ENCODE measurements at regions not wholly inside any gene's neighbourhood (a gene's known extent, or its start where the extent isn't known, plus 50 kb on each side); places are given as distances from the start of the nearest gene placed in this dataset.

DNA sequence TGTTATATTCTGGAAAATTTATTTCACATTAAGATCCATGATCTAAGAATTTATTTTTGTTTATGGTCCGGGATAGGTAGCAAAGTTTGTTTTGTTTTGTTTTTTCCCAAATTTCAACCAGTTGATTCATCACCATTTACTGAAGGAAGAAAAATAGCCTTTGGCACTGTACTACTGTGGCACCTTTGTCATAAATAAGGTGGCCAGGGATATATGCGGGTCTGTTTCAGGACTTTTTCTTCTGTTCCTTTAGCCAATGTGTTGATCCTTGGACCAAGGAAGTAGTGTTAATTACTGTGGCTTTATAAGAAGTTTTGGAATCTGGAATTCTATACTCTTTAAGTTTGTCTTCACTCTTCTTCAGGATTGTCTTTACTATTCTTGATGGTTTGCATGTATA is 171.7 kb downstream of the FAXC start:
- H3K4me2 ChIP-seq (ENCODE audit: low read length) = no peak overlapping the region

DNA sequence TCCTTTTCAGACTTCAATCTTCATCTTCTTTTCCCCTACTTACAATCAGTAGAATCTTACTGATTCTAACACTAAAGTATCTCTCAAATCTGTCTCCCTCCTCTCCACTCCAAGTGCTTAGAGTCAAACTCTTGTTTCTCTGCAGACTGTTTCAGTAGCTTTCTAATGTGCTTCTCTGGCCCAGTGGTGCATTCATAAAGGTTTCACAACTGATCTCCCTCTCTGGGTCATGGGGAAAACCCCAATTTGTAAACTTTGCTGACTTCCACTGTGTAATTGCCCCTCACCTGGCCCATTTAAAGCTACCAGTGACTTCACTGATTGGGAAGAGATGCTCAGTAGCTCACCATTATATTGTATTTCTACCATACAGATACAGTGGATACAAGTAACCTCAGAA is 183.6 kb downstream of the FAXC start:
- H3K27me3 ChIP-seq (ENCODE audit: low read depth, low read length) = no peaks in the 10 kb centered on the region
- no peaks in the 10 kb centered on the region for H3K79me2 ChIP-seq (ENCODE audit: low read length)
- H3K9ac ChIP-seq (ENCODE audit: low read length) = no peak overlapping the region
- no peak overlapping the region for H3K4me3 ChIP-seq (ENCODE audit: low read length)
- no peak for TF ChIP-seq EZH2phosphoT487 (IDR thresholded peaks at IDR 0.05; ENCODE audit: low read depth)
- TF ChIP-seq, protein P1, sequence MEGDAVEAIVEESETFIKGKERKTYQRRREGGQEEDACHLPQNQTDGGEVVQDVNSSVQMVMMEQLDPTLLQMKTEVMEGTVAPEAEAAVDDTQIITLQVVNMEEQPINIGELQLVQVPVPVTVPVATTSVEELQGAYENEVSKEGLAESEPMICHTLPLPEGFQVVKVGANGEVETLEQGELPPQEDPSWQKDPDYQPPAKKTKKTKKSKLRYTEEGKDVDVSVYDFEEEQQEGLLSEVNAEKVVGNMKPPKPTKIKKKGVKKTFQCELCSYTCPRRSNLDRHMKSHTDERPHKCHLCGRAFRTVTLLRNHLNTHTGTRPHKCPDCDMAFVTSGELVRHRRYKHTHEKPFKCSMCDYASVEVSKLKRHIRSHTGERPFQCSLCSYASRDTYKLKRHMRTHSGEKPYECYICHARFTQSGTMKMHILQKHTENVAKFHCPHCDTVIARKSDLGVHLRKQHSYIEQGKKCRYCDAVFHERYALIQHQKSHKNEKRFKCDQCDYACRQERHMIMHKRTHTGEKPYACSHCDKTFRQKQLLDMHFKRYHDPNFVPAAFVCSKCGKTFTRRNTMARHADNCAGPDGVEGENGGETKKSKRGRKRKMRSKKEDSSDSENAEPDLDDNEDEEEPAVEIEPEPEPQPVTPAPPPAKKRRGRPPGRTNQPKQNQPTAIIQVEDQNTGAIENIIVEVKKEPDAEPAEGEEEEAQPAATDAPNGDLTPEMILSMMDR (IDR thresholded peaks at IDR 0.05; ENCODE audit: low read depth, low read length) = no peak
- H3K4me2 ChIP-seq (ENCODE audit: low read length) = peak overlapping the region; percentile 41; the same call in 1 of the 2 replicates
- no peaks in the 10 kb centered on the region for H3K36me3 ChIP-seq (replicated peaks; ENCODE audit: low read depth, low read length)
- no peaks in the 10 kb centered on the region for H3K9me3 ChIP-seq (ENCODE audit: insufficient read depth, low read length)
- H3K27ac ChIP-seq (ENCODE audit: low read length) = no peak overlapping the region; the same call in 1 of the 2 replicates
- H2AFZ ChIP-seq (ENCODE audit: low read depth, low read length) = no peak overlapping the region
- no peaks in the 10 kb centered on the region for H4K20me1 ChIP-seq (ENCODE audit: insufficient read depth, low read length)
- peaks cover 10% of the 10 kb centered on the region for H3K4me1 ChIP-seq (ENCODE audit: low read length)

More for the DNA sequence above, 171.7 kb downstream of the FAXC start:
- Histone ChIP-seq H3K27ac (ENCODE audit: low read length) (no peak overlapping the region), H4K20me1 (ENCODE audit: insufficient read depth, low read length) (no peaks in the 10 kb centered on the region), H3K4me3 (ENCODE audit: low read length) (no peak overlapping the region), H2AFZ (ENCODE audit: low read depth, low read length) (no peak overlapping the region), H3K36me3 (replicated peaks; ENCODE audit: low read depth, low read length) (no peaks in the 10 kb centered on the region), H3K9me3 (ENCODE audit: insufficient read depth, low read length) (no peaks in the 10 kb centered on the region), H3K27me3 (ENCODE audit: low read depth, low read length) (no peaks in the 10 kb centered on the region), H3K9ac (ENCODE audit: low read length) (no peak overlapping the region), H3K79me2 (ENCODE audit: low read length) (no peaks in the 10 kb centered on the region), H3K4me1 (ENCODE audit: low read length) (no peaks in the 10 kb centered on the region)
- TF ChIP-seq EZH2phosphoT487 (IDR thresholded peaks at IDR 0.05; ENCODE audit: low read depth) = no peak
- TF ChIP-seq, protein P1 (IDR thresholded peaks at IDR 0.05; ENCODE audit: low read depth, low read length) = no peak

DNA sequence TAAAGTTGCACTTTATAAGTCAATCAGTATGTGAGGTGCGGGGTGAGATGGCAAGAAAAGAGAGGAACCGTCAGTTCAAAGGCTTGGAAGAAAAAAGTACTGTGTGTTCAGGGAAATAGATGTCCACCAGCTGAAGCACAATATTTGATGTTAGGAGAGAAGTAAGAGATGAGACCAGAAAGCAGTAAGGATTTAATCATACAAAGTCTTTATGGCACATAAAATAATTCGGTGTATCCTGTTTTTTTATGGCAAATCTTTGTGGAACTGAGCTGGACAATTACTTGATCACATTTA is 197.2 kb downstream of the FAXC start:
- Histone ChIP-seq H3K4me3 (ENCODE audit: low read length) (no peak overlapping the region), H3K4me2 (ENCODE audit: low read length) (0 out of 2 replicates have a peak overlapping the region, but pooled peaks have one; percentile 18), H3K27ac (ENCODE audit: low read length) (no peak overlapping the region), H3K9me3 (ENCODE audit: insufficient read depth, low read length) (no peaks in the 10 kb centered on the region), H3K79me2 (ENCODE audit: low read length) (no peaks in the 10 kb centered on the region), H2AFZ (ENCODE audit: low read depth, low read length) (no peak overlapping the region), H3K36me3 (replicated peaks; ENCODE audit: low read depth, low read length) (no peaks in the 10 kb centered on the region), H3K27me3 (ENCODE audit: low read depth, low read length) (no peaks in the 10 kb centered on the region), H3K9ac (ENCODE audit: low read length) (no peak overlapping the region), H3K4me1 (ENCODE audit: low read length) (no peaks in the 10 kb centered on the region), H4K20me1 (ENCODE audit: insufficient read depth, low read length) (no peaks in the 10 kb centered on the region)
- TF ChIP-seq EZH2phosphoT487 (IDR thresholded peaks at IDR 0.05; ENCODE audit: low read depth) = no peak
- TF ChIP-seq, protein P1 (IDR thresholded peaks at IDR 0.05; ENCODE audit: low read depth, low read length) = no peak

DNA sequence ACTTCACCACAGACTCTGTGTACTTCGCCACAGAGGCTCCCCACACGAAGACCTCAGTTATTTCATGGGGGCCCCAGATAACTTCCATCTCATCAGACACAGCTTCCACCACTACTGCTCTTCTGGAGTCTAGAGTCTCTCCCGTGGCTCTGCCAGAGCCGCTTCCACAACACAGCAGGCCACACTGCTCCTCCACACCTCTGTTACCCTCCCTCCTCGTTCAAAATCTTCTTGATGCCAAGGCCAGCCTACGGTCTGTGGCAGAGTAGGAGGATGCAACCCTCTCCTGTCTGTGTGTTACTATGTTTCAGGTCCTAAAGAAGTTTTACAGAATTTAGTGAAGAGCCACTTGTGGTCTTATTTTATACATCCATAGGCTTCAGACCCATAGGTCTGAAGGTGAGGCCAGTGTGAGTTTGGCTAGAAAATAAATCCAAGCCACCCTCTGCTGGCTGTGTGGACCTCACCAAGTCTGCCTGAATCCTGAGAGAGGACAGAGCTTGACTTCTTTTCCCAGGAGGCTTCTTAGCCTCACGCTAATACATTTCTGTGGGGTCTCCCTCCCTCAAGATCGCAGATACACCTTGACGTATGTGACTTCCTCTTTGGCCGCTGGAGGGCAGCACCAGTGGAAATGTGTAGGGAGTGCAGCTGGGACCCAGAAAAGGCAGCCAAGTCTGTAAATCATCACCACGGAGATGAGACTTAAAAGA is 197.7 kb downstream of the FAXC start:
- no peaks in the 10 kb centered on the region for H4K20me1 ChIP-seq (ENCODE audit: insufficient read depth, low read length)
- H3K9me3 ChIP-seq (ENCODE audit: insufficient read depth, low read length) = no peaks in the 10 kb centered on the region
- H2AFZ ChIP-seq (ENCODE audit: low read depth, low read length) = no peak overlapping the region
- no peak overlapping the region for H3K27ac ChIP-seq (ENCODE audit: low read length)
- H3K4me3 ChIP-seq (ENCODE audit: low read length) = no peak overlapping the region
- H3K4me2 ChIP-seq (ENCODE audit: low read length) = 0 out of 2 replicates have a peak overlapping the region, but pooled peaks have one; percentile 18
- no peaks in the 10 kb centered on the region for H3K79me2 ChIP-seq (ENCODE audit: low read length)
- H3K27me3 ChIP-seq (ENCODE audit: low read depth, low read length) = no peaks in the 10 kb centered on the region
- no peaks in the 10 kb centered on the region for H3K4me1 ChIP-seq (ENCODE audit: low read length)
- no peaks in the 10 kb centered on the region for H3K36me3 ChIP-seq (replicated peaks; ENCODE audit: low read depth, low read length)
- H3K9ac ChIP-seq (ENCODE audit: low read length) = no peak overlapping the region
- no peak for TF ChIP-seq EZH2phosphoT487 (IDR thresholded peaks at IDR 0.05; ENCODE audit: low read depth)
- TF ChIP-seq, protein P1 (IDR thresholded peaks at IDR 0.05; ENCODE audit: low read depth, low read length) = peak; percentile 71
